GM23338 (cell line): ENCODE measurements at regions not wholly inside any gene's neighbourhood (a gene's known extent, or its start where the extent isn't known, plus 50 kb on each side); places are given as distances from the start of the nearest gene placed in this dataset.

Experiments
- ATAC-seq: fragments of 200-7000 bp; cut with Tn5 transposase; 3 replicates; pipeline ENCODE4 v1.9.1; 2020
- DNase-seq: peaks from one replicate; pipeline ENCODE4 v3.0.0-alpha.2; 2015; ENCODE audit warnings: low spot score
- H2AFZ ChIP-seq: fragments of 200-600 bp; sonication (generic); 2 replicates; pipeline ENCODE4 v1.8.0; 2016; ENCODE audit warnings: antibody characterized with exemption, mild to moderate bottlenecking, moderate library complexity
- H3F3A ChIP-seq: fragments of 200-600 bp; sonication (generic); replicated peaks from 2 replicates; pipeline ENCODE4 v1.8.0; 2017; ENCODE audit warnings: antibody characterized with exemption, mixed run types, low read depth
- H3K27ac ChIP-seq: fragments of 200-600 bp; sonication (generic); 2 replicates; pipeline ENCODE4 v1.6.1; 2016; ENCODE audit warnings: low read depth
- H3K27me3 ChIP-seq: fragments of 200-600 bp; sonication (generic); 2 replicates; pipeline ENCODE4 v1.8.0; 2016; ENCODE audit warnings: mild to moderate bottlenecking, mixed run types, moderate library complexity; ENCODE audit not compliant: insufficient read depth
- H3K36me3 ChIP-seq: fragments of 200-600 bp; sonication (generic); 2 replicates; pipeline ENCODE4 v1.8.0; 2016; ENCODE audit warnings: mild to moderate bottlenecking; ENCODE audit not compliant: insufficient read depth
- H3K4me1 ChIP-seq: fragments of 200-600 bp; sonication (generic); 2 replicates; pipeline ENCODE4 v1.8.0; 2016; ENCODE audit warnings: mild to moderate bottlenecking, moderate library complexity; ENCODE audit not compliant: insufficient read depth
- H3K4me2 ChIP-seq: fragments of 200-600 bp; sonication (generic); 2 replicates; pipeline ENCODE4 v1.7.1; 2017; ENCODE audit warnings: mixed run types
- H3K4me3 ChIP-seq: fragments of 200-600 bp; sonication (generic); 2 replicates; pipeline ENCODE4 v1.6.1; 2016; ENCODE audit warnings: mixed run types
- H3K79me2 ChIP-seq: fragments of 200-600 bp; sonication (generic); replicated peaks from 2 replicates; pipeline ENCODE4 v1.8.0; 2017; ENCODE audit warnings: mild to moderate bottlenecking; ENCODE audit not compliant: insufficient read depth
- H3K9me2 ChIP-seq: fragments of 200-600 bp; sonication (generic); 2 replicates; pipeline ENCODE4 v1.8.0; 2017; ENCODE audit not compliant: insufficient read depth
- H4K20me1 ChIP-seq: fragments of 200-600 bp; sonication (generic); replicated peaks from 2 replicates; pipeline ENCODE4 v1.8.0; 2017; ENCODE audit warnings: mild to moderate bottlenecking; ENCODE audit not compliant: insufficient read depth
- H3K27ac Mint-ChIP-seq: 2 replicates; pipeline ENCODE4 v1.8.0; 2020; ENCODE audit warnings: inconsistent platforms, mild to moderate bottlenecking, moderate library complexity, mixed read lengths
- H3K27me3 Mint-ChIP-seq: 3 replicates; pipeline ENCODE4 v1.8.0; 2022; ENCODE audit warnings: low read depth, mild to moderate bottlenecking, moderate library complexity, mixed read lengths, inconsistent platforms; ENCODE audit not compliant: insufficient read depth, poor library complexity
- H3K36me3 Mint-ChIP-seq: 3 replicates; pipeline ENCODE4 v1.8.0; 2021; ENCODE audit warnings: low read depth, mild to moderate bottlenecking, inconsistent platforms, moderate library complexity, mixed read lengths
- H3K4me1 Mint-ChIP-seq: 3 replicates; pipeline ENCODE4 v1.8.0; 2020; ENCODE audit warnings: mild to moderate bottlenecking, inconsistent platforms, mixed read lengths
- H3K4me3 Mint-ChIP-seq: 3 replicates; pipeline ENCODE4 v1.8.0; 2021; ENCODE audit warnings: moderate library complexity, mild to moderate bottlenecking, inconsistent platforms, mixed read lengths
- H3K9me3 Mint-ChIP-seq: 3 replicates; pipeline ENCODE4 v1.8.0; 2020; ENCODE audit warnings: moderate library complexity, mild to moderate bottlenecking, inconsistent platforms, mixed read lengths
- CREB1 ChIP-seq: fragments of 250-450 bp; sonication (Bioruptor Pico); IDR thresholded peaks from 2 replicates; pipeline ENCODE4 v1.5.0; 2020; ENCODE audit warnings: low read depth, mild to moderate bottlenecking, moderate library complexity
- EZH2 ChIP-seq: fragments of 200-600 bp; sonication (generic); IDR thresholded peaks from one replicate; pipeline ENCODE4 v1.8.0; 2017; ENCODE audit warnings: antibody characterized with exemption, mild to moderate bottlenecking, low read depth; ENCODE audit not compliant: unreplicated experiment
- EZH2phosphoT487 ChIP-seq: fragments of 200-600 bp; sonication (generic); IDR thresholded peaks from one replicate; pipeline ENCODE4 v1.8.1; 2018; ENCODE audit warnings: antibody characterized with exemption; ENCODE audit not compliant: unreplicated experiment
- JUNB ChIP-seq: IDR thresholded peaks from one replicate; pipeline ENCODE4 v1.6.1; 2016; ENCODE audit warnings: antibody characterized with exemption; ENCODE audit not compliant: unreplicated experiment
- NANOG ChIP-seq: IDR thresholded peaks from 2 replicates; pipeline ENCODE4 v1.6.1; 2016; ENCODE audit warnings: antibody characterized with exemption, borderline replicate concordance
- POLR2AphosphoS5 ChIP-seq: IDR thresholded peaks from 2 replicates; pipeline ENCODE4 v1.6.1; 2016; ENCODE audit warnings: antibody characterized with exemption, low read depth
- STAT1 ChIP-seq: IDR thresholded peaks from one replicate; pipeline ENCODE4 v1.6.1; 2016; ENCODE audit warnings: antibody characterized with exemption; ENCODE audit not compliant: unreplicated experiment
- ZNF114 ChIP-seq: fragments of 250-450 bp; sonication (Bioruptor Pico); IDR thresholded peaks from 2 replicates; pipeline ENCODE4 v1.5.0; 2020; ENCODE audit warnings: mild to moderate bottlenecking, moderate library complexity
- ZNF331 ChIP-seq: fragments of 250-450 bp; sonication (Bioruptor Pico); IDR thresholded peaks from 2 replicates; pipeline ENCODE4 v1.5.0; 2020; ENCODE audit warnings: low read depth, mild to moderate bottlenecking, moderate library complexity
- TF ChIP-seq, protein P1 (sequence below), 2 experiments: fragments of 200-600 bp in 1 of 2; sonication (generic) in 1 of 2; conservative IDR thresholded peaks; 2 replicates each; pipeline versions ENCODE4 v1.5.1 to v1.6.1; 2016 to 2017; ENCODE audit warnings: antibody characterized with exemption in 2 of 2, low read depth in 2 of 2, mild to moderate bottlenecking in 2 of 2, moderate library complexity in 1 of 2
- TF ChIP-seq, protein P2 (sequence below): IDR thresholded peaks from one replicate; pipeline ENCODE4 v1.6.1; 2018; ENCODE audit warnings: antibody characterized with exemption; ENCODE audit not compliant: unreplicated experiment
- TF ChIP-seq, protein P3 (sequence below): fragments of 250-450 bp; sonication (Bioruptor Pico); IDR thresholded peaks from 2 replicates; pipeline ENCODE4 v1.5.0; 2020; ENCODE audit warnings: mild to moderate bottlenecking, moderate library complexity
- TF ChIP-seq, protein P4 (sequence below): IDR thresholded peaks from 2 replicates; pipeline ENCODE4 v1.6.1; 2016; ENCODE audit warnings: antibody characterized with exemption

DNA sequence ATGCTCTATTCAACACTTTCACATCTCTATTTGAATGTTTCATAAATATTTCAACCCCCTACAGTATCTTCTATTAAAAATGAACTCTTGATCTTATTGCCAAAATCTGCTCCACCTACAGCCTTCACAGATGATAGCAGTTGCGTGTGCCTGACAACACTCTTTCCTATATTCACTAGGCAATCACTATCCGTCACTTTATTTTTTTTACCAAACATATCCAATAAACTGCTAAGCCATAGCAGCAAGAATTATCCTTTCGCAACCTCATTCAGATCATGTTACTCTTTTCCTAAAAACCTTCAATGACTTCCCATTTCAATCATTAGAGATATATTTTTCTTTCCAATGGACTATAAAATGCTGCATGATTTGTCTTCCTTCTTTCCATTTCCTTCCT, 629.8 kb upstream of the PCDH9 start:
- Mint-ChIP-seq H3K27me3 (no peaks in the 10 kb centered on the region), H3K36me3 (no peaks in the 10 kb centered on the region; the same call in 2 of the 3 replicates), H3K9me3 (peaks cover 5% of the 10 kb centered on the region; the same call in 2 of the 3 replicates), H3K4me1 (peaks cover 10% of the 10 kb centered on the region; the same call in 2 of the 3 replicates), H3K27ac (no peak overlapping the region), H3K4me3 (no peak overlapping the region)
- TF ChIP-seq NANOG (no peak), EZH2phosphoT487 (no peak), ZNF114 (CRISPR knock-in tag) (no peak), ZNF331 (no peak), POLR2AphosphoS5 (no peak), CREB1 (CRISPR knock-in tag) (no peak), EZH2 (no peak), STAT1 (no peak), JUNB (no peak)
- TF ChIP-seq, protein P1, sequence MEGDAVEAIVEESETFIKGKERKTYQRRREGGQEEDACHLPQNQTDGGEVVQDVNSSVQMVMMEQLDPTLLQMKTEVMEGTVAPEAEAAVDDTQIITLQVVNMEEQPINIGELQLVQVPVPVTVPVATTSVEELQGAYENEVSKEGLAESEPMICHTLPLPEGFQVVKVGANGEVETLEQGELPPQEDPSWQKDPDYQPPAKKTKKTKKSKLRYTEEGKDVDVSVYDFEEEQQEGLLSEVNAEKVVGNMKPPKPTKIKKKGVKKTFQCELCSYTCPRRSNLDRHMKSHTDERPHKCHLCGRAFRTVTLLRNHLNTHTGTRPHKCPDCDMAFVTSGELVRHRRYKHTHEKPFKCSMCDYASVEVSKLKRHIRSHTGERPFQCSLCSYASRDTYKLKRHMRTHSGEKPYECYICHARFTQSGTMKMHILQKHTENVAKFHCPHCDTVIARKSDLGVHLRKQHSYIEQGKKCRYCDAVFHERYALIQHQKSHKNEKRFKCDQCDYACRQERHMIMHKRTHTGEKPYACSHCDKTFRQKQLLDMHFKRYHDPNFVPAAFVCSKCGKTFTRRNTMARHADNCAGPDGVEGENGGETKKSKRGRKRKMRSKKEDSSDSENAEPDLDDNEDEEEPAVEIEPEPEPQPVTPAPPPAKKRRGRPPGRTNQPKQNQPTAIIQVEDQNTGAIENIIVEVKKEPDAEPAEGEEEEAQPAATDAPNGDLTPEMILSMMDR (conservative IDR thresholded peaks at IDR 0.05; ENCODE audit: low read depth in 2 of 2), result no peak
- TF ChIP-seq, protein P2, sequence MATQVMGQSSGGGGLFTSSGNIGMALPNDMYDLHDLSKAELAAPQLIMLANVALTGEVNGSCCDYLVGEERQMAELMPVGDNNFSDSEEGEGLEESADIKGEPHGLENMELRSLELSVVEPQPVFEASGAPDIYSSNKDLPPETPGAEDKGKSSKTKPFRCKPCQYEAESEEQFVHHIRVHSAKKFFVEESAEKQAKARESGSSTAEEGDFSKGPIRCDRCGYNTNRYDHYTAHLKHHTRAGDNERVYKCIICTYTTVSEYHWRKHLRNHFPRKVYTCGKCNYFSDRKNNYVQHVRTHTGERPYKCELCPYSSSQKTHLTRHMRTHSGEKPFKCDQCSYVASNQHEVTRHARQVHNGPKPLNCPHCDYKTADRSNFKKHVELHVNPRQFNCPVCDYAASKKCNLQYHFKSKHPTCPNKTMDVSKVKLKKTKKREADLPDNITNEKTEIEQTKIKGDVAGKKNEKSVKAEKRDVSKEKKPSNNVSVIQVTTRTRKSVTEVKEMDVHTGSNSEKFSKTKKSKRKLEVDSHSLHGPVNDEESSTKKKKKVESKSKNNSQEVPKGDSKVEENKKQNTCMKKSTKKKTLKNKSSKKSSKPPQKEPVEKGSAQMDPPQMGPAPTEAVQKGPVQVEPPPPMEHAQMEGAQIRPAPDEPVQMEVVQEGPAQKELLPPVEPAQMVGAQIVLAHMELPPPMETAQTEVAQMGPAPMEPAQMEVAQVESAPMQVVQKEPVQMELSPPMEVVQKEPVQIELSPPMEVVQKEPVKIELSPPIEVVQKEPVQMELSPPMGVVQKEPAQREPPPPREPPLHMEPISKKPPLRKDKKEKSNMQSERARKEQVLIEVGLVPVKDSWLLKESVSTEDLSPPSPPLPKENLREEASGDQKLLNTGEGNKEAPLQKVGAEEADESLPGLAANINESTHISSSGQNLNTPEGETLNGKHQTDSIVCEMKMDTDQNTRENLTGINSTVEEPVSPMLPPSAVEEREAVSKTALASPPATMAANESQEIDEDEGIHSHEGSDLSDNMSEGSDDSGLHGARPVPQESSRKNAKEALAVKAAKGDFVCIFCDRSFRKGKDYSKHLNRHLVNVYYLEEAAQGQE, result no peak
- TF ChIP-seq, protein P3, sequence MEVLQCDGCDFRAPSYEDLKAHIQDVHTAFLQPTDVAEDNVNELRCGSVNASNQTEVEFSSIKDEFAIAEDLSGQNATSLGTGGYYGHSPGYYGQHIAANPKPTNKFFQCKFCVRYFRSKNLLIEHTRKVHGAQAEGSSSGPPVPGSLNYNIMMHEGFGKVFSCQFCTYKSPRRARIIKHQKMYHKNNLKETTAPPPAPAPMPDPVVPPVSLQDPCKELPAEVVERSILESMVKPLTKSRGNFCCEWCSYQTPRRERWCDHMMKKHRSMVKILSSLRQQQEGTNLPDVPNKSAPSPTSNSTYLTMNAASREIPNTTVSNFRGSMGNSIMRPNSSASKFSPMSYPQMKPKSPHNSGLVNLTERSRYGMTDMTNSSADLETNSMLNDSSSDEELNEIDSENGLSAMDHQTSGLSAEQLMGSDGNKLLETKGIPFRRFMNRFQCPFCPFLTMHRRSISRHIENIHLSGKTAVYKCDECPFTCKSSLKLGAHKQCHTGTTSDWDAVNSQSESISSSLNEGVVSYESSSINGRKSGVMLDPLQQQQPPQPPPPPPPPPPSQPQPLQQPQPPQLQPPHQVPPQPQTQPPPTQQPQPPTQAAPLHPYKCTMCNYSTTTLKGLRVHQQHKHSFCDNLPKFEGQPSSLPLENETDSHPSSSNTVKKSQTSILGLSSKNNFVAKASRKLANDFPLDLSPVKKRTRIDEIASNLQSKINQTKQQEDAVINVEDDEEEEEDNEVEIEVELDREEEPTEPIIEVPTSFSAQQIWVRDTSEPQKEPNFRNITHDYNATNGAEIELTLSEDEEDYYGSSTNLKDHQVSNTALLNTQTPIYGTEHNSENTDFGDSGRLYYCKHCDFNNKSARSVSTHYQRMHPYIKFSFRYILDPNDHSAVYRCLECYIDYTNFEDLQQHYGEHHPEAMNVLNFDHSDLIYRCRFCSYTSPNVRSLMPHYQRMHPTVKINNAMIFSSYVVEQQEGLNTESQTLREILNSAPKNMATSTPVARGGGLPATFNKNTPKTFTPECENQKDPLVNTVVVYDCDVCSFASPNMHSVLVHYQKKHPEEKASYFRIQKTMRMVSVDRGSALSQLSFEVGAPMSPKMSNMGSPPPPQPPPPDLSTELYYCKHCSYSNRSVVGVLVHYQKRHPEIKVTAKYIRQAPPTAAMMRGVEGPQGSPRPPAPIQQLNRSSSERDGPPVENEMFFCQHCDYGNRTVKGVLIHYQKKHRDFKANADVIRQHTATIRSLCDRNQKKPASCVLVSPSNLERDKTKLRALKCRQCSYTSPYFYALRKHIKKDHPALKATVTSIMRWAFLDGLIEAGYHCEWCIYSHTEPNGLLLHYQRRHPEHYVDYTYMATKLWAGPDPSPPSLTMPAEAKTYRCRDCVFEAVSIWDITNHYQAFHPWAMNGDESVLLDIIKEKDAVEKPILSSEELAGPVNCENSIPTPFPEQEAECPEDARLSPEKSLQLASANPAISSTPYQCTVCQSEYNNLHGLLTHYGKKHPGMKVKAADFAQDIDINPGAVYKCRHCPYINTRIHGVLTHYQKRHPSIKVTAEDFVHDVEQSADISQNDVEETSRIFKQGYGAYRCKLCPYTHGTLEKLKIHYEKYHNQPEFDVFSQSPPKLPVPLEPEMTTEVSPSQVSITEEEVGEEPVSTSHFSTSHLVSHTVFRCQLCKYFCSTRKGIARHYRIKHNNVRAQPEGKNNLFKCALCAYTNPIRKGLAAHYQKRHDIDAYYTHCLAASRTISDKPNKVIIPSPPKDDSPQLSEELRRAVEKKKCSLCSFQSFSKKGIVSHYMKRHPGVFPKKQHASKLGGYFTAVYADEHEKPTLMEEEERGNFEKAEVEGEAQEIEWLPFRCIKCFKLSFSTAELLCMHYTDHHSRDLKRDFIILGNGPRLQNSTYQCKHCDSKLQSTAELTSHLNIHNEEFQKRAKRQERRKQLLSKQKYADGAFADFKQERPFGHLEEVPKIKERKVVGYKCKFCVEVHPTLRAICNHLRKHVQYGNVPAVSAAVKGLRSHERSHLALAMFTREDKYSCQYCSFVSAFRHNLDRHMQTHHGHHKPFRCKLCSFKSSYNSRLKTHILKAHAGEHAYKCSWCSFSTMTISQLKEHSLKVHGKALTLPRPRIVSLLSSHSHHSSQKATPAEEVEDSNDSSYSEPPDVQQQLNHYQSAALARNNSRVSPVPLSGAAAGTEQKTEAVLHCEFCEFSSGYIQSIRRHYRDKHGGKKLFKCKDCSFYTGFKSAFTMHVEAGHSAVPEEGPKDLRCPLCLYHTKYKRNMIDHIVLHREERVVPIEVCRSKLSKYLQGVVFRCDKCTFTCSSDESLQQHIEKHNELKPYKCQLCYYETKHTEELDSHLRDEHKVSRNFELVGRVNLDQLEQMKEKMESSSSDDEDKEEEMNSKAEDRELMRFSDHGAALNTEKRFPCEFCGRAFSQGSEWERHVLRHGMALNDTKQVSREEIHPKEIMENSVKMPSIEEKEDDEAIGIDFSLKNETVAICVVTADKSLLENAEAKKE (CRISPR knock-in tag), result no peak
- TF ChIP-seq, protein P4, sequence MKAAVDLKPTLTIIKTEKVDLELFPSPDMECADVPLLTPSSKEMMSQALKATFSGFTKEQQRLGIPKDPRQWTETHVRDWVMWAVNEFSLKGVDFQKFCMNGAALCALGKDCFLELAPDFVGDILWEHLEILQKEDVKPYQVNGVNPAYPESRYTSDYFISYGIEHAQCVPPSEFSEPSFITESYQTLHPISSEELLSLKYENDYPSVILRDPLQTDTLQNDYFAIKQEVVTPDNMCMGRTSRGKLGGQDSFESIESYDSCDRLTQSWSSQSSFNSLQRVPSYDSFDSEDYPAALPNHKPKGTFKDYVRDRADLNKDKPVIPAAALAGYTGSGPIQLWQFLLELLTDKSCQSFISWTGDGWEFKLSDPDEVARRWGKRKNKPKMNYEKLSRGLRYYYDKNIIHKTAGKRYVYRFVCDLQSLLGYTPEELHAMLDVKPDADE, result no peak
- Histone ChIP-seq H3K4me2 (no peak overlapping the region), H4K20me1 (no peaks in the 10 kb centered on the region), H3K27ac (no peak overlapping the region), H3K9me2 (0 out of 2 replicates have a peak, but pooled peaks cover 3% of the 10 kb centered on the region), H3K27me3 (no peaks in the 10 kb centered on the region), H3K36me3 (no peaks in the 10 kb centered on the region), H3F3A (no peaks in the 10 kb centered on the region), H2AFZ (peak overlapping the region; percentile 89; the same call in 1 of the 2 replicates), H3K4me1 (peaks cover 8% of the 10 kb centered on the region), H3K79me2 (no peaks in the 10 kb centered on the region), H3K4me3 (no peak overlapping the region)
- ATAC-seq, result no peak
- no peak for DNase-seq
